ENCODE measurements at regions not wholly inside any gene's neighbourhood (a gene's known extent, or its start where the extent isn't known, plus 50 kb on each side); places are given as distances from the start of the nearest gene placed in this dataset.
A peak's percentile ranks its signal among the peaks of the same experiment; 100 is the strongest.
"Not testable (repeated sequence)": the region's sequence is repeated elsewhere in the genome, so short reads cannot be mapped to it uniquely, and the experiment has no call there.

DNA sequence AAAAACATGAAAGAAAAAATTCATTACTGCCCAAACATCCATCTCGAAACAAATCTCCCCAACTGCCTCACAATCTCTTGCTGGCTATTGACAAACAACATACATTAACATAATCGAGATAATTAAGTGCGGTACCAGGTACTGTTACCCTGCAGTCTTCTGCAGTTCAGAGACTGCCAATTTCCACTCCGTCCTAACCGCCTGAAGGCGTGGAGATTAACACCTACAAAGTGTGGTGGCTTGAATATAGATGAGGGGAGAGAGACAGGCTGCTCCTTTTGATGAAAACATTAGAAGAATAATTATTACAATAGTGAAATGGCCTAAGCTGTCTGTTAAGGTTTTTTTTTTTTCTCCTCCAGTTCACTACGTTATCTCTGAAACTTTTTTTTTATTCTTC lies 258.9 kb upstream of the SOX4 start:
- no peak for DNase-seq

DNA sequence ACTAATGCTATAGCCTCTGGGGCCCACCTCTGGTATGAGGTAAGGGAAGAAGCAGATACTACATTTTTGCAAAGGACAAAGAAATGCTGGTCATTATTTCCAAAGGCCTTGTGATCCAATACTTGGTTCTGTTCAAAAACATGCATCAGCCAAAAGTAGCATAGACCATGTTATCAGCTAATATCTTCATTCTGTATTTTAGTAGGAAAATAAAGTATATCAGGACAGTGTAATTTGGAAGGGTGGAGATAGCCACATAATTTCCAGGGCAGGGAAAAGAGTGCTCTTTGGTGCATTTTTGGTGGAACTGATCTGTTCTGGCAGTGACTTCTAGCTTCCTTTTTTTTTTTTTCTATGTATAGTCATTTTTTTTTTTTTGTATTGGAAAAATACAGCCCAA lies 258.0 kb upstream of the SOX4 start:
- no peak for DNase-seq

DNA sequence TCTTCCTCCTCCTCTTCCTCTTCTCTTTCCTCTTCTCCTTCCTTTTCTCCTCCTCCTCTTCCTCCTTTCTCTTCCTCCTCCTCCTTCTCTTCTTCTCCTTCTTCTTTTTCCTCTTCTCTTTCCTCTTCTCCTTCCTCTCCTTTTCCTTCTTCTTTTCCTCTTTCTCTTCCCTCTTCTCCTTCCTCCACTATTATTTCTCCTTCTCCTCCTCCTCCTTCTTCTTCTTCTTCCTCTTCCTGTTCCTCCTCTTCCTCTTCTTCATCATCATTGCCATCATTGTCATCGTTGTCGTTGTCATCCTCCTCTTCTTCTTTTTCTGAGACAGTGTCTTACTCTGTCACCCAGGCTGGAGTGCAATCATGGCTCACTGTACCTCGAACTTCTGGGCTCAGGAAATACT lies 256.3 kb upstream of the SOX4 start:
- DNase-seq = no peak

DNA sequence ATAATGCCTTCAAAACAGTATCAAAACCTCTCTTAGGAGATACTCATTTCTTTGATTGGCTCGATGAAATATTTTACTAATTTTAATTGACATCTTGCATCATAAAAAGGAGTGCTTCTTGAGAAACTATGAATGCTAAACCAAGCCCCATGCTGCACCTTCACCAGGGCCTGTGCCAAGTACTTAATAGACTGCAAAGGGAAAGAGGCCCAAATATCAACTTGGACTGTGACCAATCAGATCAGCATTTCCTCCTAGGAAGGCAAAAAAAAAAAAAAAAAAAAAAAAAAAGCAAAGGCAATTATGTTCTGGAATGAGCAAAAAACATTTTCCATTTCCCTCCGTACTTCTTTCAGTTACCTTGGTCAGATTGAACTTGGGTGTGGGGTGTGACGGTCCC lies 253.0 kb upstream of the SOX4 start:
- no peak for DNase-seq

DNA sequence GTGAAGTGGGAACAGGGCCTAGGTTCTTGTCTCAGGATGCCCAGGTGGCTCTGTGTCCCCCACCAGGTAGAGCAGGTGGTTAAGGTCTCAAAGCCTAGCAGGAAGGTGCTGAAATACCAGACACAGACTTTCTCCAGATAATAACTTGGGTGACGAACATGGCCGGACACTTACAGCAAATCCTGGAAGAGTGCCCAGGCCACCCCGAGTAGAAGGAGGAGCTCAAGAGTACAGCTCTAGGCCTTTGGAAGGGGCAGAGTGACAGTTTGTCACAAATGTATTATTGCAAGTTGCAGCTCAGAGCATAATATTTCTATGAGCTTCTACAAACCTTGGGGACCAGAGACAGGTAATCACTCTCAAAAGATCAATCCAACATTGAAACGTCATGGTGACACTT lies 251.6 kb upstream of the SOX4 start:
- peak in 1 of 2 donors; percentile 28 for DNase-seq

DNA sequence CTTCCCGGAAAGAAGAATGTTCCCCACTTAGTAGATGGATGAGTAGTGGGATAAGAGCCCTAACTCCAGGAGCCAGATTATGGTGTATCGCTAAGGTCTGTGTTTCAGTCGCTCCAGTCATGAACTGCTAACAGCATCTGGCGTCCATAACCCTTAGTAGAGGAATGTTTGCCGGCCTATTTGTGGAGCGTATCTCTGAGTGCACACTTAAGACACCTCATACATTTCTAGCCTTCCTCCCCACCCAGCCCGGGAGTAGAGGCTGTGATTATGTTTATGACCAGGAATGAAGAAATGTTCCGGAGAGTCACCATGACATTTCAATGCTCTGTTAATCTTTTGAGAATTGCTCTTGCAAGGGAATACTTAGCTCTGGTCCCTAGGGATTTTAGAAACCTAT lies 251.1 kb upstream of the SOX4 start:
- peak in 1 of 2 donors; percentile 37 for DNase-seq

DNA sequence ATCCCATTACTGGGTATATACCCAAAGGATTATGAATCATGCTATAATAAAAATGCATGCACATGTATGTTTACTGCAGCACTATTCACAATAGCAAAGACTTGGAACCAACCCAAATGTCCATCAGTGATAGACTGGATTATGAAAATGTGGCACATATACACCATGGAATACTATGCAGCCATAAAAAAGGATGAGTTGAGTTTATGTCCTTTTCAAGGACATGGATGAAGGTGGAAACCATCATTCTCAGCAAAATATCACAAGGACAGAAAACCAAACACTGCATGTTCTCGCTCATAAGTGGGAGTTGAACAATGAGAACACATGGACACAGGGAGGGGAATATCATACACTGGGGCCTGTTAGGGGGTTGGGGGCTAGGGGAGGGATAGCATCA lies 247.8 kb upstream of the SOX4 start:
- DNase-seq = not testable (repeated sequence)

DNA sequence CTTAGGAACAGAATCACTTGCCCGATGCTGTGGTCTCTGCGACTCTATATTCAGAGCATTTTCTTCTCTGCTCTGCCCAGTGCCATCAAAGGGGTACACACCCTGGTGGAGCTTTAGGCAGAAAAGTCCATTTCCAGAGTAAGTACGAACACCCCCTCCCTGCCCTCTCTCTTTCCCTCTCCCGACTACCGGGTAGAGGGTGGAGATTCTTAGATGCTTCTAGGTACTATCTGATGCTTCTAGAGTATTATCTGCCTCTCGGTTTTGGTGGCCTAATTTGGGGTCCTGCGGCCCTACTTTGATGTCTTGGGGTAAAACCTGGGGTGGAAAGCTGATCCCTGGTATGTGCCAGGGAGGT lies 245.4 kb upstream of the SOX4 start:
- DNase-seq = no peak

DNA sequence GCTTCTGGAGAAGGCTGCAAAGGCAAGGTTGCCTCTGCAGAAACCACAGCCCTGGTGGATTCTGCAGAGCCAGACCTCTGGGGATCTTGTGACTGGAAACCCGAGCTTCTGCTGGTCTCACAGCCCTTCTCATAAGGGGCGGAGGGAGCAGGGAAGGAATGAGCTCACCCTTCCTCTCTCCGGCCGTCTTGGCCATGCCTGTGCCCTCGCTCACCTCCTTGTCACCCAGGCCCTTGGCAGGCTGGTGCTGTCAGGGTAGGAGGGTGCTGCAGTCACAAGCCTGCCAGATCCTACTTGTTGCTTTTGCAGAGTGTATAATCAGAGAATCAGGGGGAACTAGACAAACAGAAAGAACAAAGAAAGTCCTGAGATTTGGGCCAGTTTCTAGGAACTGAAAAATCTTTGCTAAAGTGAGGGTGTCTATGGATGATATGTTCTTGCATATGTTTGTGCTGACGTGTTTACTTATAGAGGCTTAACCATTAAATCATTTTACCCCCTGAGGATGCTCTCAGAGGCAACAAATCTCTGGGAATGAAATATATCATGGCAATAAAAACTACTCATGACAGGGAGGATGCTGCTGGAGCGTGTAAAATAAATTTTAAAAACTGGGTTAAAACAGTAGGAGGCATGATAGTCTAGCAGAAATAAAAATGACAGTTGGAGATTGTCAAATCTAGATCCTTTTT lies 244.9 kb upstream of the SOX4 start:
- no peak for DNase-seq

DNA sequence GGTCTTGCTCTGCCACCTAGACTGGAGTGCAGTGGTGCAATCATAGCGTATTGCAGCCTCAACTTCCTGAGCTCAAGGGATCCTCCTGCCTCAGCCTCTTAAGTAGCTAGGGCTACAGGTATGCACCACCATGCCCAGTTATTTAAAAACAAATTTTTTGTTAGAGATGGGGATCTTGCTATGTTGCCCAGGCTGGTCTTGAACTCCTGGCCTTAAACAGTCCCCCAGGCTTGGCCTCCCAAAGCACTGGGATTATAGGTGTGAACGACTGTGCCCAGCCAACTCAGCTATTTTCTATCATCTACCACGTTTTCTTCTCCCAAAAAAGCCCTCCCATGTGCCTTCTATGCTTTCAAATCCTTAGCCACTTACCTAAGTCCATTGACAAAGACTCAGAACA lies 243.7 kb upstream of the SOX4 start:
- no peak for DNase-seq

DNA sequence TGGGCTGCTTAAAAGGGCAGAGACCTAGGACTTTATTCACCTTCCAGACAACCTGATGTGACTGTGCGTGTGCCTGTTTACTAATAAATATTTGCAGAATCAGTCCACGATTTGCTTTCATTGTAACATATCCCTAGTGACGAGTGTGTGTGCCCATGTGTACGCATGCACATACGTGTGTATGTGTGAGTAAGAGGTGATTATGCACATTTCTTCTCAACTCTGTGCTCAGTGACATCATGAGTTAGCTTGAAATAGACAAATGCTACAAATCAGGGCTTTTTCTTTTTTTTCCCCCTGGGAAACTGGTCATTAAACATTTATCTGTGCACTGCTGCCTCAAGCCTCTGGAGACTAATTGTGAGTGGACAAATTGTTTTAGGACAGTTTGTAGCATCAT lies 242.6 kb upstream of the SOX4 start:
- DNase-seq = no peak

DNA sequence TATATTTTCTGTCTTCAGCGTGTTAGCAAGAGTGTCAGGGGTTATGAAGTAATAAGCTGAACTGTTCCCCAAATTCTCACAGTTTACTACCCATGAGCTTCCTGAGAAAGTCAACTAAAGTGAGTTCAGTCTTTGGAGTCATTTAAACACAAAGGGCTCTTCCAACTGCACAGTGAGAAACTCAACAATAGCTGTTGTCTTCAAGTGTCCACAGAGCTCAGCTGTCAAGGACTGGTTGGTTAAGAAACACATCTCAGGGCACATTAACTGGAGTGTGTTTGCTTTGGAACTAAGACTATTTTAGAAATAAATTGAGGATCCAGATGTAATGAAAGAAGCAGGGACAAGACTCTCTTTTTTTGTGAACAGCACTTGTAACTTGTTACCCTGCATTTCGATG lies 241.4 kb upstream of the SOX4 start:
- no peak for DNase-seq

DNA sequence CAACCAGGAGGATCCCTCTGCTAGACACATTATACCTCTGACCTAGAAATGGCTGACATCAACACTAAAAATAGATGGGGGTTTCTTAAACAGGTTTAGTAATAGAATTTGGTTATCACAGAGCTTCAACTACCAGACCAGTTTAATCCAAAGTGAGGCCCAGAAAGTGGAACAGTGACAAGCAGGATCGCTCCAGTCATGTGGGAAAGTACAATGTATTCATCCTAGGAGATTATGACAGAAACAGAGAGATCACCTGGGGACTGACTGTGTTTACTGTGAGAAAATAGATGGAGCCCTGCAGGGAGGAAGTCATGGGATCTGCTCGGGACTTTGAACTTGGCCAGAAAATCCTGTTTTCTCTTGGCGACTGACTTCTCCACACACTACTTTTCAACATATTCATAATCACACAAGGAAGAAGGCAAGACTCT lies 238.7 kb upstream of the SOX4 start:
- no peak for DNase-seq

DNA sequence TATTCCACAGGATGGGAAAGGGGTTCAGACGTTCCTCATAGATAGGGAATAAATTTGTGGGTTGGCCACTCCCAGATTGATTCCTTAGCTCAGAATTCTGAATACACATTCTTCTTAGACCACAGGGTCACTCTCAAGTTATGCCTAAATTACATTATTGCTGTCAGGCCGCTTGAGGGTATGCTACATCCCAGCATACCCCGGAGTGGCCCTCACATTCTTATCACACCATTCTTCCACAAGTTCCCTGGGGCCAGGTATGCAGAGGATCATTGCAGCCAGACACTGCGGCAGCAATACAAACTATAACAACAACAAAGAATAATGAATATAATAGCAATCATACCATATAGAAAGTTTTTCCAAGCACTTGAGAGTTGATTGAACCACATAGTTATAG lies 237.9 kb upstream of the SOX4 start:
- DNase-seq = no peak

DNA sequence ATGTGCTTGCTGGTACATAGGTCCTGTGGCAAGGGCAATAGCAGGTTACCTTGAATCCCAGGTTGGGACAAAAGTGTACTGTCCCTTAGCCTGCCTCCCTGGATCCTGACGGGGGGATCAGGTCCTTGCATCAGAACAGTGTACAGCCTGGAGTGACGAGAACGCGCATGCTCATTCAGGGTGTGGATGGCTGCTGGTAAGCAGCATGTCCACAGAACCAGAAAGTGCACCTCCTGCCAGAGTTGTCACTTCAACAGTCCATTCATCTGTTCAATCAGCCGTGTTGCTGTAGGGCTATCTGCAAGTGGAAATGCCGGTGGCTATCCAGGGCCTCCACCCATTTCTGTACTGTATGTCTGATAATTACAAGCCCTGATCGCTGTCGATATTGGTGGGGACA lies 236.3 kb upstream of the SOX4 start:
- DNase-seq = no peak

DNA sequence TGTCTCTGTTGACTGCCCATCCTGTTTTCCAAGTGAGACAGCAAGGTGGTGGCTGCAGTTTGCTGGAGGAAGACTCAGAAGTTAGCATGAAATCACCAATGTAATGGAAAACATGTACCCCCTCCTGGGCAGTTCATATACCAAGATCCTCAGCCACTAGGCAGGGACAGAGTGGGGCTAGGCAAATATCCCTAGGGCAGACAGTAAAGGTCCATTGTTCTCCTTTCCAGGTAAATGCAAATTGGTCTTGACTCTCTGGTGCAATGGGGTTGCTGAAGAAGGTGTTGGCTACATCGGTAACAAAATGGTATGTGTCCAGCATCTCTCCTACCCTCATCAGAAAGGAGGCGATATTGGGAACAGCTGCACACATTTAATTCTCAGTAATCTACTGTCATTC lies 233.6 kb upstream of the SOX4 start:
- no peak for DNase-seq

DNA sequence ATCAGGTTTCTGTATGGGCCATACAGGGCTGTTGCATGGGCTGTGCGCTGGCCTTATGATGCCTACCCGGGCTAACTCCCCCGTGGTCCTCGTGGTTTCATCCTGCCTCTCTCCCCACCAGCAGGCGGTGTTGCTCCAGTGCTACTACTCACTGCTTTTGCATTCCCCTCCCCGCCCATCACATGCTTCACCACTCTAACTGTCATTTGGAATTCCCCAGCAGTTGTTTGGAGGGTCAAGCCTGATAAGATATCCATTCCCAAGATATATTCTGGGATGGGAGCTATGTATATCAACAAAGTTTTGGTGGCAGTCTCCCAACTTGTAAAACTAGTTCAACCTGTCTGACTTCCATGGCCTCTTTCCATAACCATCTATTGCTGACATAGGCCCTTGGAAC lies 233.2 kb upstream of the SOX4 start:
- no peak for DNase-seq

DNA sequence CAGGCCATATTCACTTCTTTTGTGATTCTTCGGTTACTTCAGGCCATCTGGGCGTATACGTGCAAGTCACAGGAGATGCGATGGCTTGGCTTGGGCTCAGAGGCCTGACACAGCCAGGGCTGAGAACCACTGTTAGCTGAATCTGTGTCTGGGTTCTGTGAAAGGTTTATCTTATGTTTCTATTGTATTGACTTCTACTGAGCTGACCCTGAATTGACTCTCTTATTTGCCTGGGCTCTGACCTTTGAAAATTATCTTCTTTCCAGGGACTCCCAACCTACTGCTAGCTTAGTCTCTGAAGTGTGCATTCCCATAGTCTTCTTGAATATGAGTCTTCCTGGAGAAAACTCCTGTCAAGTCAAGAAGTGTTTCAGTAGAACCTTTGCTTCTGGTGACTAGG lies 226.4 kb upstream of the SOX4 start:
- no peak for DNase-seq

DNA sequence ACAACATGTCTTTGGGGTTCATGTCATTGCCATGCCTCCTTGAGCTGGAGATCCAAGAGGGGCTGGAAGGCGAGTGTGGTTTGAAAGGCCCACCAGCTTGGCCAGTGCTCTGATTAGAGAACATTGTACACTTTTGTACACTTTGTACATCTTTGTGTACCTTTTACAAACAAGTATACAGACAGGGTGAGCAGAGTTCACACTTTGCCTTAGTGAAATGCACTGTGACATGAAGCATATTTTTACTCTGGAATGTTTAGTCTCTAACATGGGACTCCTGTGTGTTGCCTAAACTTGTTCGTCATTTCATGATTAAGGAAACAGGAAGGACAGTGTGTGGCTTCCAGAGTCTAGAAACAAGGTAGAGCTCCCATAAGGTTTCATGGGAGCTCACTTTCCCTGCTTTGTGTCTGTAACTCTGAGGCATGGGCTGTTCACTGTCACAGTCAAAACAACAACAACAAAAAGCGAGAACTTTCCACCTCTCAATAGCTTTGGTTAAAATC lies 225.8 kb upstream of the SOX4 start:
- no peak for DNase-seq

DNA sequence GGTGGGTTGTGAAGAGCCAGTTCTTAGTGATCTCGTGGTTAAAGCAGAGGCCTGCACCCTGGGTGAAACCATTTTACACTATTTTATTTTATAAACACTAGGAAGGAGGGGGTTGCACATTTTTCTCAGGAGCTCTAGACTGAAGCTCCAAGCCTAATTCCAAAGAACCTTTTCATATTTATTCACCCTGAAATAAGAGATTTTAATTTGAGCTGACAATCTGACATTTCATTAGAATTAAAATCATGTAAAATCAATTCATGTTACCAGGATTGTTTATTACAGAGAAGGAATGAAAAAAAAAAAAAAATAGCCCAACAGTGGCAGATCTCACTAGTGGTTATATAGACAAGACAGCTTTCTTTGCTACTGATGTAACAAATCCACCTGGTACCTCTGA lies 222.5 kb upstream of the SOX4 start:
- DNase-seq = no peak

DNA sequence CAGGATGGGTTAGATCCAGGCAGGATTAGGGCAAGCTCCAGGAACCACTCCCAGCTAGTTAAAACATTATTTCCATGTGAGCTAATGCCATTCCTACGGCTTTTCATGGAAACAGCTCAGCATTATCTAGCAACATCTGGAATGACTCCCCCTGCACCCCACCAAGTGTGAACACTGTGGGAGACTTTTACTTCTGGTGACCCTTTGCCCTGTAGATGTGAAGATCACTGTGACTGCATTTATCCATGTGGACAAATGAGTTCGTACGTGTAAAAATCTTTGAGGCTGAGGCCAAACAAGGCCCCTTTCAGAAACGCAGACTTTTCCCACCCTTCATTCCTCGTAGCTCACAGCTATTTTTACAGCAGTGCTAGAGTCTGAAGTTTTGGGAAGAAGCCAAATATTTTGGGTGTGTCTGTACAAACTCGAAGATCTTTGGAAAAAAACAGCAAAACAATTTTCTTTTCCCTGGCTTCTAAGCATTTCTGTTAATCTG lies 221.8 kb upstream of the SOX4 start:
- DNase-seq = peak; percentile 90

DNA sequence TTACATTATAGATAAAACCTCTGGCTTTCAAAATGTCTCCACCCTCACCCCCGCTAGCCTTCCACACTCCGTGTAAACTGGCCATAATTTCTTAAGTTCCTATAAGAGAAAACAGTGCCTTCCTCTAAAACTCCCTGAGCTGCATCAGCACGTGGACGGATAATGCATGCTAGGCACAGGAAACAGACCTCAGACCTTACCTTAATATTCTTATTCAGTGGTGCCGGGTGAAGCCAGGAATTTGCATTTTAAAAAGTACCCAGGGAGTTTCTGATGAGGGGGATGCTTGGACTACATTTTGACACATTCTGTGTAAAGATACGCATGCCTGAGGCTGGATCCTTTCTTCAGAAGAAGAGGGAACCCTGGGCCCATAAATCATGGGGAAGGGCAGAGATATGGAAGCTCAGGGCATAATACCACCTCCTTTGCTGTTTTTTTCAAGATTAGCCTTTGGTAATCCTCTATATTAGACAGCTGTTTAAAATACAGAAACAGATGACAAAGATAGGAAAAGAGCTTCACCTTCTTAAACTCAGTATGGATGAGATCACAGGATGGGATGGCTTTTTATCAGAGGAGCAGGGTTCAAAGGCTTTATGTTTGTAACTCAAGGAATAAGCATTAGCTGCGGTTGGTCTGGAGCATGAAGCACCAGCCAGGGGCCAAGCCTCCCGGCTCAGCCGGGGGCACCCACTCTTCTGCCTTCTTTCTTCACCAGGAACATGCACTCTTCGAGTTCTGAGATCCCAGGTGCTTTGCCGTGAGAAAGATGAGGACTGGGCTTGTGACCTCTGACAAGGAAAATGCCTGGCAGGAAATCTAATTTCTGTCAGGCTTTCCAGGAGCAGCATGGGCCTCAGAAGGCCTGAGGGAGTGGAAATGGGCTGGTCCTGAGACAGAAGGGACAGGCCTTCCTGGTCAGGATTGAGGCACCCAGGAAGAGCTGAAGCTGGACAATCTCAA lies 218.1 kb upstream of the SOX4 start:
- DNase-seq = no peak

DNA sequence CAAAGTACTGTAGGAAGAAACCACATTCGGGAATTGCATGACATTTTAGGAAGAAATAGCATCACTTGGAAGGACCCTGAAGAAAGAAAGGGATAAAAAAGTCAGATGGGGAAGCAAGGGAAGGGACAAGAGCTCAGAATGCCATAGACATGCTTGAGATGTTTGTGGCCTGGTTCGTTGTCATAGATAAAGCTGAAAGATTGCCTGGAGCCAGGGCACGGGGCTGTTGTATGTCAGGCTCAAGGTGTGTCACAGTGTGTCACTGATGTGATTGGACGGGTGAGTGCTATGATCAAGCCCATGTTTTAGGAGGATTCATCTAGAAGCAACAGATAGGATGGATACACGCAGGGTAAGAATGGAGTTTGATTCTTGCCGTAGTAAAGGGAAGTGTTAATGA lies 216.2 kb upstream of the SOX4 start:
- no peak for DNase-seq
